ENCODE measurements at regions not wholly inside any gene's neighbourhood (a gene's known extent, or its start where the extent isn't known, plus 50 kb on each side); places are given as distances from the start of the nearest gene placed in this dataset.
"Not testable (repeated sequence)": the region's sequence is repeated elsewhere in the genome, so short reads cannot be mapped to it uniquely, and the experiment has no call there.

GRCh38 chr2:129827311-129828090 is 152.0 kb upstream of the RAB6C start:
- no peak for DNase-seq

DNA sequence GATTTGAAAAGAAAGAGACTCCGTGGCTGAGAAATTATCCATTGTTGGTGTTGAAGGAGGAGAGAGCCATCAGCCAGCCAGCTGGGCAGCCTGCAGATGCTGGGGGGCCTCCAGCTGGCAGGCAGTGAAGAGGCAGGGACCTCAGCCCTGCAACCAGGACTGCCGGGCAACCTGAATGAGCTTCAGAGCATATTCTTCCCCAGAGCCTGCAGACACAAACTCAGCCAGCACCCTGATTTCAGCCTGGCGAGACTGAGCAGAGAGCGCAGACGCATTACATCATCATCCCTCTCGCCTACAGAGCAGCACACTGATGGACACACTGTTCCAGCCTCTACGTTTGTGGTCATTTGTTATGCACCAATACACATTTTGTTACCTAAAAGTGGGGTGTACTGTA is 150.7 kb upstream of the RAB6C start:
- no peak for DNase-seq

GRCh38 chr2:129829588-129829987 is 149.9 kb upstream of the RAB6C start:
- no peak for DNase-seq

- no peak for DNase-seq
Measured at GRCh38 chr2:129831018-129831417, 148.4 kb upstream of the RAB6C start.

GRCh38 chr2:129833465-129833864 is 146.0 kb upstream of the RAB6C start:
- DNase-seq, result not testable (repeated sequence)

GRCh38 chr2:129847043-129847442 is 132.4 kb upstream of the RAB6C start:
- no peak for DNase-seq

GRCh38 chr2:129849559-129850160 is 129.8 kb upstream of the RAB6C start:
- peak; percentile 77 for DNase-seq

- DNase-seq, result no peak
Measured at GRCh38 chr2:129857200-129857599, 122.3 kb upstream of the RAB6C start.

DNA sequence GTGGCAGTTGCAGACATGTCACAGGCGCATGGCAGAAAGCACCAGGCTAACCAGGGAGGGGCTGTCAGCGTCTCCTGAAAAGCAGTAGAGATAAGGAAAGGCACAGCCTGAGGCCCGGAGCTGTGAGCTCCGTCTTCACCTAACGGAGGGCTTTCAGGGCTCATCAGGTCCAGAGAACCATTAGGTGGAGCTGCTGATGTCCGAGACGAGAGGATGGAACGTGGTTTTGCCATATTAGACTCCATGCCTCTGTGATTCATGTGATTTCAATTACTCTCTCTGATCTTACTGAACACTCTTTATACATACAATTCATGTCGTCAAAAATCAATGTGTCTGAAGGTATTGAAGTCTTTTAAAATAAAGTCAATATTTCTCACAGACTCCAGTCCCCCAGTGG is 120.3 kb upstream of the RAB6C start:
- DNase-seq, result no peak

DNA sequence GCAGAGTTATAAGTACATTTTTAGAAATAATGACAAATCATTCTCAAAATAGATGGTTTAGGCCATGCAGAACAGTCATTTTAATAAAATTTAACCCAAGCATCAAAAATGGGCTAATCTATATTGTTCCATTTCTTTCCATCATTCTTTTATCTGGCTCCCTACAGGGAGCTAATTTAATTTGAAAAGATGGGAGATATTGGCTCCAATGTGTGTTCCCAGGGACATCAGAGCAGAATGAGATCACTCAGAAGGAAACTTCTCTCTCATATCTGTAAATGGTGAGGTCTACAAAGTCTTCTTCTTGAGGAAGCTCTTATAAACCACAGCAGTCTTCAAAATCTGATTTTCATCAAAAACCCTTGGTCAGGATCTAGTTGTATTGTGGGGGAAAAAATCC is 119.4 kb upstream of the RAB6C start:
- DNase-seq, result no peak

DNA sequence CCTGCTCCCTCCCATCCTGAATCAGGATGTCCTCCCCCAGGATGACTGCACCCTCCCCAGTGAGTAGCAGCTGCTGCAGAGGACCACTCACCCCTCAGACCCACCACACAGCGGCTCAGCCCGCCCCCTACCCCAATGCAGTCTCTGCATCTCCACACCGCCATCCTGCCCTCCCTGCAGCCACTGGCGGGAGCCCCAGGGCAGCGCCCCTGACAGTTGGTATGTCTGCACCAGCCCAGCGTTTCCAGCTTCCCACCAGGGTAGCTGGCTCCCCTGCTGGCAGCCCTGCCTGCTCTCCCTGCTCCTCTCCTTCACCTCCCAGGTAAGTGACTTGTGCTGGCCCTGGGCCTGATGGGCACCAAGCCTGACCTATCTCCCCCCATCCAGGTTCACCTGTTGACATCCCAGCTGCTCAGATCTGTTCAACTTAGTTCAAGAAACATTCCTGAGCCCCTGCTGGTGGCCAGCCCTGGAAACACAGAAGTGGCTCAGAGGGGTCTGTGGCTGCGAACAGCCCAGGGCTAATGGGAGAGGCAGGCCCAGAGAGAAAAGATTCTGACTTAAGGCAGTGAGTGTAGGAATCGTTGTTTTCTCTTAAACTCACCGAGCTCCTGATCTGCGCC is 117.7 kb upstream of the RAB6C start:
- DNase-seq, result no peak

DNA sequence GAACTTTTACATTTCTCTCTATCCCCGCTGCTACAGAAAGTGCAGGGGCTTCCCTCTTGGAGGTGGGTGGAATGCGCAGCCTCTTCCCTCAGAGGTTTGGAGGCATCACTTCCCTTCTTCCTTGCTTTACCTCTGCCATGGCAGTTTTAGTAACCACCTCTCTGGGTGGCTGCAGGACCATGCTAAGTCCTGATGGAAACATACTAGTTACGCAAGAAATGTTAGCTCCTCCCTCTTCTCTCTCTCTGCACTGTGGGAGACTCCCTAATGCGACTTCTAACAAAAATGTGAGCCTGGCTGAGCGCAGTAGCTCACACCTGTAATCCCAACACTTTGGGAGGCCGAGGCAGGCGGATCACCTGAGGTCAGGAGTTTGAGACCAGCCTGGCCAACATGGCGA is 116.8 kb upstream of the RAB6C start:
- DNase-seq, result no peak

DNA sequence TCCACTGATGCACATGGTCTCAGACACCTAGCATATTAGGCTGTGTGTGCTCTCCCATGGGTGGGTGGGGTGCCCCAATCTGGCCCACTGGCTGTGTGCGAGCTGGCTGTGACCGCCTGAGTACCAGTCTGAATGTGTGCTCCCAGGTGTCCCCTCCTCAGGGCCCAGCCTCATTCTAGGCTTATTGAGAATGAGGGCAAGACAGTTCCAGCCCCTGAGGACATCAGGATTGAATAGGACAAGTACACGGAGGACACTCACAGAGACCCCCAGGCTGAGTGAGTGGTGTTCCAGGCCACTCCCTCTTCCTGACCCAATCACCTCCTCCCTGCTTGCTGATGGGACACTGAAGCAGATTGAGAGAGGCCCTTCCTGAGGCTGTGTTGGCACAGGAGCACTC is 116.1 kb upstream of the RAB6C start:
- DNase-seq, result no peak

DNA sequence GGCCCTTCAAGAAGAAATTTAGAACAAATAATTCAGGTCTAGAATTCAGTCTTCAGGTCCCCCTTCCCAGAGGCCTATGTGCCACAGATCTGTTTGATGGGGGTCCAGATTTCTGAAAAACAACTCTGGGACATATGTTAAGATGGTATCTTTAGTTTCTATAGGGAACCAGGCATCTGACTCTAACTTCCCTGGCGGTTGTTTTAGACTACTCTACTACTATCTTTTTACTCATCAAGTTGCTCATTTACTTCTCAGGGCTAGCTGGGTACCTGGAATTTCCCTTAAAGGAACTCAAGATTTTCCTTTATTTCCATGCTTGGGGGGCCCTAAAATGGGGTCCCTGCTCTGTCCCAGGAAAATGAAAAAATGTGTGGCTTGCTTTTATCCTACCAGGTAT is 114.7 kb upstream of the RAB6C start:
- DNase-seq, result peak; percentile 53

DNA sequence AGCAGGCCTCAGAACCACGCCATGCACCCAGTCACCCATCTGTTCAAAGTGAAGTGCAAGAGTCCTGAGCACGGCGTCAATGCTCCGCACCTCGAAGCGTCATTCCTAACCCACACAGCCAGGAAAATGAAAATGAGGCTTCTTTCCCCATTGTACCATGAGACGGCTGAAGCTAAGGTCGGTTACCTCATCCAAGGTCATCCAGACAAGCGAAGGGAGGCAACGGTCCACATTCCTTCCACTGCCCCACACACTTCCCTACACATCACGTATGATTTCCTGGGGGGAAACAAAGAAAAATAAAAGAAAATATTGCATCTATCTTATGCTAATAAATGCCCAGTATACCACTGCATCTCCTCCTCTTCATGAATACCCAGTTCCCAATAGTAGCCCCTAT is 113.5 kb upstream of the RAB6C start:
- no peak for DNase-seq

DNA sequence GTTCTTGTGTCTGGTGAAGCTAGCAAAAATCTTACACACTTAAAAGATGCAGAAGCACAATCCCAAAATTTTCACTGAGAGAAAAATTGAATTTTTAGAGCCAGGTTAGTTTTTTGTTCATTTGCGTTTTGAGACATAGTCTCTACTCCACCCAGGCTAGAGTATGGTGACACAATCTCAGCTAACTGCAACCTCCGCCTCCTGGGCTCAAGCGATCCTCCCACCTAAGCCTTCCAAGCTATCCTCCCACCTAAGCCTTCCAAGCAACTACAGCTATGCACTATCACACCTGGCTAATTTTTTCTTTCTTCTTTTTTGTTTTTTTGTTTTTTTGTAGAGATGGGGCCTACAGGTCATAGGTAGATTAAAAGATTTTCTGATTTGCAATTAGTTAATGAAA is 113.1 kb upstream of the RAB6C start:
- DNase-seq, result peak; percentile 4

DNA sequence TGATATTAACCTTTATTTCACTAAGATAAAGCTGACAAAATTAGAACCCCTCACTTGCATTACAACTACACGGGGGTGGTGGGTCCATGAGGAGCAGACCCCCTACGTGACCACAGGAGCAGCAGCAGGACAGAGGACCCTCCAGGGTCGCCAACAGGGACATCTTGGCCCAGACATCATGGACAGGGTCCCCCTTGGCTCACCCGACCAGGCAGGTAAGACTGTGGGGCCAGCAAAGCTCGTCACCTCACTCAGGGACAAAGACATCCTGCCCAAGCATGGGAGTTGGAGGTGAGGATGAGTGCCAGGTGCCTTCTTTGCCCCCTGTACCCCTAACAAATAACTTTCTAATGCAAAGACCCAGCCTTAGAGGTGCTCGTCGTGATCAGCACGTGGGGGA is 111.3 kb upstream of the RAB6C start:
- DNase-seq, result no peak

DNA sequence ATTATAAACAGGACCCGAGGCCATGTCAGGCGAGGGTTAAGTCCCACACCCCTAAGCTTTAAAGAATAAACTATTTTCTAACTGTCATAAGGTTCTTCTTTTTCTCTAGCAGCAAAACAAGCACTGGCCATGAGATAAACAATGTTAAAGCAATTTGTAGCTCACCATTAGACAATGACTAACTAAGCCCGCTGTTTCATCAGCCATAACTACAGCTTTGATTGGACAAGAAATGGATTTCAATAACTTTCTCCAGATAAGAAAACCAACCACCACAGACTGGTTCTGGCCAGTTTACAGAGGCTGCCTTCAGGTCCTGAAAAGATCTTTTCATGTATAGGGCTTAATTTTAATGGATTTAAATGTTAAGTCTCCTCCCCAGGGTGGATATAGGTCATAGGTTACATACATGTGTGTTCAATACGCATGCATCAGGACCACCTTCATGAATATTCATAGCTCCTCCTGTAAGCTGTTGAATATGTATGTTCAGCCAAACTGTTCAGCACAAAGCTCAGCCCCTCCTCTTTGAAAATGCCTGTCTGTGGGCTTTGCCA is 108.7 kb upstream of the RAB6C start:
- no peak for DNase-seq

GRCh38 chr2:129872446-129872845 is 107.0 kb upstream of the RAB6C start:
- DNase-seq, result peak; percentile 2

DNA sequence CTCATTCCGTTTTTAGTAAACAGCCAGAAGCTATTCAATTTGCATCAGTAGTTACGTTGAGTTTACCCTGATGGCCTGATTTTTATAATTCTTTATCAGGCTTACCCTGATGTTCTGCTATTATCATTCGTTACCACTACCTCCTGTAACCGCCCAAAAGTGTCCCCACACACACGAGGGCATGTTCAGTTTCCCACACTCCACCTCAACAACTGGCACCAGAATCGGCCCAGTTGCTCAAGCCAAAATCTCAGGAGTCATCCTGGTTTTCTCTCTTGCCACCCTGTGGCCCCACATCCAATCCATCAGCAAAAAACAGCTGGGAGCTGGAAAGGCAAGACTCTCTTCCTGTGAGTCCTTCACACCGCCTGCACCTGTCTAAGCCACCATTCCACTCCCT is 102.9 kb upstream of the RAB6C start:
- no peak for DNase-seq

DNA sequence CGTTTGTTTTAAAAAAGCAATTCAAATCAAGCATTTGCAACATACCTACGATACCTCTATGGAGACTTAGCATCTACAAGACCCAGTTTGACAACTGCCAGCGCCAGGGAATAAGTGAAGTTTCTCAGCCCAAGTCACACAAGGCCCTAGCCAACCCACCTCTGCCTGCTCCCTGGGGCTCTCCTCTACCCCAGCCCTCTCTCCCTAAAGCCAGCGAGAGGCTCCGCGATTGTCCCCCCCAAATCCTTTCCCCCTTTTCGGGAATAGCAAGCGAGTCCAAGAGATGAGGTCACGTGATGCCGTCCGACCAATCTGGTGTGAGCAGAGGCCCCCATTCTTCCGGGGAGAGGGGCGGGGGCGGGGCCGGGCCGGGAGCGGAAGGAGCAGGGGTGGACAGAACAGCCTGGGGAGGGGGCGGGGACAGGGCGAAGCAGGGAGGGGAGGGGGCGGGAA is 102.2 kb upstream of the RAB6C start:
- DNase-seq, result peak; percentile 66

DNA sequence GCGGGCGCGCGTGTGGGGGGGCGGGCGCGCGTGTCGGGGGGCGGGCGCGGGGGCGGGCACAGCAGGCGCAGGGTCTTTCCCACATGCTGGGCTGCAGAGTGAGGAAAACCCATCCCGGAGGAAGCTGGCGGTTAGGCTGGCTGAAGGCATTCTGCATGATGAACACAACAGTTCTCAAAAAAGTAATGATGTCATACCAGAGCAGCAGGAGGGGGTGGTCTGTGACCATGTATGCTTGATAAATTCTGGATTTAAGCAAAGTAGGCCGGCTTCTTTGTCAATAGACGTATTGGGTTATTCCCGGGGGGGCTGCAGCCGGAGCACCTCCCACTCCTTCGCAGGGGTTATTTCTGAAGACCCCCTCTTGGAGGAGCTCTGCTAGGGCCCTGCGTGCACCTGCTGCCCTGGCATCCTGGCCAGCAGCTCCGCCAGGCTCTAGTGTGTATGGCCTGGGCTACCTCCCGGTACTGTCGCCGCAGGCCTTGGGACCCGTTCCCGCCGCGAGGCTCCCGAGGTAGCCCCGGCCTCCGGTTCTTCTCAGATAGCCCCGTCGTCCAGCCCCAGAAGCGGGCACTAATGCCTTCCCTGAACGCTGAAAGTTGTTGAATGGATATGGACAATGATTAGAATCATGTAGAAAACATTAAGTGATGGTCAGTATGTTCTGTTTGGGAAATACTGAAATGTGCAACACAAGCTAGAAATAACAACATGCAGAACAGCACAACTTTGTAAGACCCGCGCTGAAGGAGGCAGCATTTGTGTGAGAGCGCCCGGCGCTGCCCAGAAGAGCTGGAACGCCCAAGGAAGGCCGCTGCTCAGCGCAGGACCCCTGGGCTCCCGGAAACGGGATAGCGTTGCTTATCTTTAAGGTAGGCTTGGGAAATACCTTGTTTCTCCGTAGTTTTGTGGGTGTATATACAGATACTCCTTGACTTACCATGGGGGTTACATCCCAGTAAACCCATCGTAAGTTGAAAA is 101.4 kb upstream of the RAB6C start:
- DNase-seq, result peak; percentile 26
